GM12878 (cell line): ENCODE measurements at regions not wholly inside any gene's neighbourhood (a gene's known extent, or its start where the extent isn't known, plus 50 kb on each side); places are given as distances from the start of the nearest gene placed in this dataset.

ENCODE experiments used
- BACH1 ChIP-seq: fragments of 450-650 bp; IDR thresholded peaks from 2 replicates; pipeline ENCODE4 v1.6.1; 2017; ENCODE audit warnings: mild to moderate bottlenecking, borderline replicate concordance
- CEBPB ChIP-seq, 2 experiments: fragments of 150-350 bp in 1 of 2; IDR thresholded peaks; 2 replicates each; pipeline ENCODE4 v1.6.1; 2012 to 2014; ENCODE audit warnings: low read depth in 2 of 2, low read length in 2 of 2, borderline replicate concordance in 1 of 2, inconsistent platforms in 1 of 2
- HDGF ChIP-seq: fragments of 450-650 bp; IDR thresholded peaks from 2 replicates; pipeline ENCODE4 v1.6.1; 2016; ENCODE audit warnings: antibody characterized with exemption
- JUND ChIP-seq: IDR thresholded peaks from 2 replicates; pipeline ENCODE4 v1.6.1; 2012; ENCODE audit warnings: low read depth, mild to moderate bottlenecking, low read length, improper control_type of control experiment, moderate library complexity
- SIN3A ChIP-seq: IDR thresholded peaks from 2 replicates; pipeline ENCODE4 v1.6.1; 2012; ENCODE audit warnings: low read depth, low read length, improper control_type of control experiment
- SMC3 ChIP-seq: IDR thresholded peaks from 2 replicates; pipeline ENCODE4 v1.6.1; 2011; ENCODE audit warnings: low read length, improper control_type of control experiment, borderline replicate concordance
- ZBED1 ChIP-seq: IDR thresholded peaks from 2 replicates; pipeline ENCODE4 v1.6.1; 2016; ENCODE audit warnings: borderline replicate concordance
- ZNF207 ChIP-seq: fragments of 450-650 bp; IDR thresholded peaks from 2 replicates; pipeline ENCODE4 v1.6.1; 2014; ENCODE audit warnings: antibody characterized with exemption, mild to moderate bottlenecking, borderline replicate concordance
- ZNF384 ChIP-seq: IDR thresholded peaks from 2 replicates; pipeline ENCODE4 v1.6.1; 2012; ENCODE audit warnings: low read depth, mild to moderate bottlenecking, low read length, improper control_type of control experiment, borderline replicate concordance
- TF ChIP-seq, protein P1 (sequence below): fragments of 450-650 bp; formaldehyde crosslinking; IDR thresholded peaks from 2 replicates; pipeline ENCODE4 v1.4.0; 2020; ENCODE audit warnings: mild to moderate bottlenecking, moderate library complexity
- TF ChIP-seq, protein P2 (sequence below): IDR thresholded peaks from 2 replicates; pipeline ENCODE4 v1.6.1; 2011; ENCODE audit warnings: mild to moderate bottlenecking, low read depth, low read length, moderate library complexity; ENCODE audit not compliant: insufficient replicate concordance
- TF ChIP-seq, protein P3 (sequence below): fragments of 150-350 bp; IDR thresholded peaks from 2 replicates; pipeline ENCODE4 v1.6.1; 2016; ENCODE audit warnings: low read depth, low read length
- TF ChIP-seq, protein P4 (sequence below): IDR thresholded peaks from 2 replicates; pipeline ENCODE4 v1.6.1; 2012; ENCODE audit warnings: improper control_type of control experiment, low read depth, low read length; ENCODE audit not compliant: insufficient replicate concordance
- TF ChIP-seq, protein P5 (sequence below): fragments of 150-350 bp; IDR thresholded peaks from 2 replicates; pipeline ENCODE4 v1.6.1; 2014; ENCODE audit warnings: mild to moderate bottlenecking, low read depth, low read length

DNA sequence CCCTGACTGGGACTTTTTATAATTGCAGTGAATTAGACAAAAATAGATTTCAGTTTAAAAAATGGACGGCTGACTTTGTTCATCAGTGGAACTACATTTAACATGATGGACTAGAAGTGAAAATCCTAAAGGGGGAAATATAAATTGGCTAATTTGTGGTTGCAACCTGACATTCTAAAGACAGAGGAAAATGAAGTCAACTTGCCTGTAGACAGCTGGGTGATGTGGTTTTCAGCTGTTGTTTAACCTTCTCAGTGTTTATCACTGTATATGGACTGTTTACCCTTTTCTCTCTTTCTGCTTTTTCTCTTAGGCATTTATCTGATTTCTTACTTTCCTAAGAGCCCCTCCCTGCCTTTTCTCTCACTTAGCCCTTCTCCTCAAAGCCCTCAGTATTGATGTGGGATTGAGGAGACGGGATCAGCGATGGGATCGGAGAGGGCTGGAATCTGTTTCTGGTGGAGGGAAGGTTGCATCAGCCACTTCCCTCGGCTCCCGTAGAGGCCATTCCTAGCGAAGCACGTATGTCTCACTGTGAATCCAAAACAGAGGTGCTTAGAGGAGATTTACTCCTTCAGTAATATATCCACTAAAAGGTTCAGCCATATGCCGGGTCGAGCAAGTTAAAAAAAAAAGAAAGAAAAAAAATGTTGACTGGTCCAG, 109.0 kb upstream of the KLF6 start (continued):
- TF ChIP-seq, protein P1, sequence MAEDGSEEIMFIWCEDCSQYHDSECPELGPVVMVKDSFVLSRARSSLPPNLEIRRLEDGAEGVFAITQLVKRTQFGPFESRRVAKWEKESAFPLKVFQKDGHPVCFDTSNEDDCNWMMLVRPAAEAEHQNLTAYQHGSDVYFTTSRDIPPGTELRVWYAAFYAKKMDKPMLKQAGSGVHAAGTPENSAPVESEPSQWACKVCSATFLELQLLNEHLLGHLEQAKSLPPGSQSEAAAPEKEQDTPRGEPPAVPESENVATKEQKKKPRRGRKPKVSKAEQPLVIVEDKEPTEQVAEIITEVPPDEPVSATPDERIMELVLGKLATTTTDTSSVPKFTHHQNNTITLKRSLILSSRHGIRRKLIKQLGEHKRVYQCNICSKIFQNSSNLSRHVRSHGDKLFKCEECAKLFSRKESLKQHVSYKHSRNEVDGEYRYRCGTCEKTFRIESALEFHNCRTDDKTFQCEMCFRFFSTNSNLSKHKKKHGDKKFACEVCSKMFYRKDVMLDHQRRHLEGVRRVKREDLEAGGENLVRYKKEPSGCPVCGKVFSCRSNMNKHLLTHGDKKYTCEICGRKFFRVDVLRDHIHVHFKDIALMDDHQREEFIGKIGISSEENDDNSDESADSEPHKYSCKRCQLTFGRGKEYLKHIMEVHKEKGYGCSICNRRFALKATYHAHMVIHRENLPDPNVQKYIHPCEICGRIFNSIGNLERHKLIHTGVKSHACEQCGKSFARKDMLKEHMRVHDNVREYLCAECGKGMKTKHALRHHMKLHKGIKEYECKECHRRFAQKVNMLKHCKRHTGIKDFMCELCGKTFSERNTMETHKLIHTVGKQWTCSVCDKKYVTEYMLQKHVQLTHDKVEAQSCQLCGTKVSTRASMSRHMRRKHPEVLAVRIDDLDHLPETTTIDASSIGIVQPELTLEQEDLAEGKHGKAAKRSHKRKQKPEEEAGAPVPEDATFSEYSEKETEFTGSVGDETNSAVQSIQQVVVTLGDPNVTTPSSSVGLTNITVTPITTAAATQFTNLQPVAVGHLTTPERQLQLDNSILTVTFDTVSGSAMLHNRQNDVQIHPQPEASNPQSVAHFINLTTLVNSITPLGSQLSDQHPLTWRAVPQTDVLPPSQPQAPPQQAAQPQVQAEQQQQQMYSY (CRISPR knock-in tag) = no peak
- TF ChIP-seq, protein P2, sequence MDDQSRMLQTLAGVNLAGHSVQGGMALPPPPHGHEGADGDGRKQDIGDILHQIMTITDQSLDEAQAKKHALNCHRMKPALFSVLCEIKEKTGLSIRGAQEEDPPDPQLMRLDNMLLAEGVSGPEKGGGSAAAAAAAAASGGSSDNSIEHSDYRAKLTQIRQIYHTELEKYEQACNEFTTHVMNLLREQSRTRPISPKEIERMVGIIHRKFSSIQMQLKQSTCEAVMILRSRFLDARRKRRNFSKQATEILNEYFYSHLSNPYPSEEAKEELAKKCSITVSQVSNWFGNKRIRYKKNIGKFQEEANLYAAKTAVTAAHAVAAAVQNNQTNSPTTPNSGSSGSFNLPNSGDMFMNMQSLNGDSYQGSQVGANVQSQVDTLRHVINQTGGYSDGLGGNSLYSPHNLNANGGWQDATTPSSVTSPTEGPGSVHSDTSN = no peak
- TF ChIP-seq JUND (no peak), CEBPB (IDR thresholded peaks at IDR 0.05; ENCODE audit: borderline replicate concordance in 1 of 2, low read depth in 2 of 2, low read length in 2 of 2) (no peak), ZNF384 (no peak), SMC3 (no peak), SIN3A (no peak), HDGF (no peak), ZBED1 (no peak), ZNF207 (no peak), BACH1 (no peak)
- TF ChIP-seq, protein P3, sequence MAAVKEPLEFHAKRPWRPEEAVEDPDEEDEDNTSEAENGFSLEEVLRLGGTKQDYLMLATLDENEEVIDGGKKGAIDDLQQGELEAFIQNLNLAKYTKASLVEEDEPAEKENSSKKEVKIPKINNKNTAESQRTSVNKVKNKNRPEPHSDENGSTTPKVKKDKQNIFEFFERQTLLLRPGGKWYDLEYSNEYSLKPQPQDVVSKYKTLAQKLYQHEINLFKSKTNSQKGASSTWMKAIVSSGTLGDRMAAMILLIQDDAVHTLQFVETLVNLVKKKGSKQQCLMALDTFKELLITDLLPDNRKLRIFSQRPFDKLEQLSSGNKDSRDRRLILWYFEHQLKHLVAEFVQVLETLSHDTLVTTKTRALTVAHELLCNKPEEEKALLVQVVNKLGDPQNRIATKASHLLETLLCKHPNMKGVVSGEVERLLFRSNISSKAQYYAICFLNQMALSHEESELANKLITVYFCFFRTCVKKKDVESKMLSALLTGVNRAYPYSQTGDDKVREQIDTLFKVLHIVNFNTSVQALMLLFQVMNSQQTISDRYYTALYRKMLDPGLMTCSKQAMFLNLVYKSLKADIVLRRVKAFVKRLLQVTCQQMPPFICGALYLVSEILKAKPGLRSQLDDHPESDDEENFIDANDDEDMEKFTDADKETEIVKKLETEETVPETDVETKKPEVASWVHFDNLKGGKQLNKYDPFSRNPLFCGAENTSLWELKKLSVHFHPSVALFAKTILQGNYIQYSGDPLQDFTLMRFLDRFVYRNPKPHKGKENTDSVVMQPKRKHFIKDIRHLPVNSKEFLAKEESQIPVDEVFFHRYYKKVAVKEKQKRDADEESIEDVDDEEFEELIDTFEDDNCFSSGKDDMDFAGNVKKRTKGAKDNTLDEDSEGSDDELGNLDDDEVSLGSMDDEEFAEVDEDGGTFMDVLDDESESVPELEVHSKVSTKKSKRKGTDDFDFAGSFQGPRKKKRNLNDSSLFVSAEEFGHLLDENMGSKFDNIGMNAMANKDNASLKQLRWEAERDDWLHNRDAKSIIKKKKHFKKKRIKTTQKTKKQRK = no peak
- TF ChIP-seq, protein P4, sequence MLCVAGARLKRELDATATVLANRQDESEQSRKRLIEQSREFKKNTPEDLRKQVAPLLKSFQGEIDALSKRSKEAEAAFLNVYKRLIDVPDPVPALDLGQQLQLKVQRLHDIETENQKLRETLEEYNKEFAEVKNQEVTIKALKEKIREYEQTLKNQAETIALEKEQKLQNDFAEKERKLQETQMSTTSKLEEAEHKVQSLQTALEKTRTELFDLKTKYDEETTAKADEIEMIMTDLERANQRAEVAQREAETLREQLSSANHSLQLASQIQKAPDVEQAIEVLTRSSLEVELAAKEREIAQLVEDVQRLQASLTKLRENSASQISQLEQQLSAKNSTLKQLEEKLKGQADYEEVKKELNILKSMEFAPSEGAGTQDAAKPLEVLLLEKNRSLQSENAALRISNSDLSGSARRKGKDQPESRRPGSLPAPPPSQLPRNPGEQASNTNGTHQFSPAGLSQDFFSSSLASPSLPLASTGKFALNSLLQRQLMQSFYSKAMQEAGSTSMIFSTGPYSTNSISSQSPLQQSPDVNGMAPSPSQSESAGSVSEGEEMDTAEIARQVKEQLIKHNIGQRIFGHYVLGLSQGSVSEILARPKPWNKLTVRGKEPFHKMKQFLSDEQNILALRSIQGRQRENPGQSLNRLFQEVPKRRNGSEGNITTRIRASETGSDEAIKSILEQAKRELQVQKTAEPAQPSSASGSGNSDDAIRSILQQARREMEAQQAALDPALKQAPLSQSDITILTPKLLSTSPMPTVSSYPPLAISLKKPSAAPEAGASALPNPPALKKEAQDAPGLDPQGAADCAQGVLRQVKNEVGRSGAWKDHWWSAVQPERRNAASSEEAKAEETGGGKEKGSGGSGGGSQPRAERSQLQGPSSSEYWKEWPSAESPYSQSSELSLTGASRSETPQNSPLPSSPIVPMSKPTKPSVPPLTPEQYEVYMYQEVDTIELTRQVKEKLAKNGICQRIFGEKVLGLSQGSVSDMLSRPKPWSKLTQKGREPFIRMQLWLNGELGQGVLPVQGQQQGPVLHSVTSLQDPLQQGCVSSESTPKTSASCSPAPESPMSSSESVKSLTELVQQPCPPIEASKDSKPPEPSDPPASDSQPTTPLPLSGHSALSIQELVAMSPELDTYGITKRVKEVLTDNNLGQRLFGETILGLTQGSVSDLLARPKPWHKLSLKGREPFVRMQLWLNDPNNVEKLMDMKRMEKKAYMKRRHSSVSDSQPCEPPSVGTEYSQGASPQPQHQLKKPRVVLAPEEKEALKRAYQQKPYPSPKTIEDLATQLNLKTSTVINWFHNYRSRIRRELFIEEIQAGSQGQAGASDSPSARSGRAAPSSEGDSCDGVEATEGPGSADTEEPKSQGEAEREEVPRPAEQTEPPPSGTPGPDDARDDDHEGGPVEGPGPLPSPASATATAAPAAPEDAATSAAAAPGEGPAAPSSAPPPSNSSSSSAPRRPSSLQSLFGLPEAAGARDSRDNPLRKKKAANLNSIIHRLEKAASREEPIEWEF = no peak
- TF ChIP-seq, protein P5, sequence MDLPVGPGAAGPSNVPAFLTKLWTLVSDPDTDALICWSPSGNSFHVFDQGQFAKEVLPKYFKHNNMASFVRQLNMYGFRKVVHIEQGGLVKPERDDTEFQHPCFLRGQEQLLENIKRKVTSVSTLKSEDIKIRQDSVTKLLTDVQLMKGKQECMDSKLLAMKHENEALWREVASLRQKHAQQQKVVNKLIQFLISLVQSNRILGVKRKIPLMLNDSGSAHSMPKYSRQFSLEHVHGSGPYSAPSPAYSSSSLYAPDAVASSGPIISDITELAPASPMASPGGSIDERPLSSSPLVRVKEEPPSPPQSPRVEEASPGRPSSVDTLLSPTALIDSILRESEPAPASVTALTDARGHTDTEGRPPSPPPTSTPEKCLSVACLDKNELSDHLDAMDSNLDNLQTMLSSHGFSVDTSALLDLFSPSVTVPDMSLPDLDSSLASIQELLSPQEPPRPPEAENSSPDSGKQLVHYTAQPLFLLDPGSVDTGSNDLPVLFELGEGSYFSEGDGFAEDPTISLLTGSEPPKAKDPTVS = no peak
